ENCODE measurements at regions not wholly inside any gene's neighbourhood (a gene's known extent, or its start where the extent isn't known, plus 50 kb on each side); places are given as distances from the start of the nearest gene placed in this dataset.
"Not testable (repeated sequence)": the region's sequence is repeated elsewhere in the genome, so short reads cannot be mapped to it uniquely, and the experiment has no call there.

DNA sequence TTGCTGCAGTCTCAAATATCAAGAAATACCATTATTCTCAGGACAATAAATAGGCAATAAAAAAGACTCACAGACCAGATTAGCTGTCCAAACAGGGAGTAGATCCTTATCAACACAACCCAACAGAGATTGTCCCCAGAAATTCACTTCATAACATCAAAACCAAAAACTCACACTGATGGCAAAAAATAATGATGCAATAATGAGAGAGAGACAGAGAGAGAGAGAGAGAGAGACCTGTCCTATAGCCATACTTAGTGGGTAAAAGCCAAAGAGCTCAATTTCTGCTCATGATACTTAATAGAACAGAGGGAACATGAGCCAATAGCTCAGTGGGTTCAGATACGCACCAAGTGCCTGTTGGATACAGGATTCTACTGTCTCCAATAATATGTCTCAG lies 244.5 kb downstream of the FAM72C start:
- TF ChIP-seq, protein P1, sequence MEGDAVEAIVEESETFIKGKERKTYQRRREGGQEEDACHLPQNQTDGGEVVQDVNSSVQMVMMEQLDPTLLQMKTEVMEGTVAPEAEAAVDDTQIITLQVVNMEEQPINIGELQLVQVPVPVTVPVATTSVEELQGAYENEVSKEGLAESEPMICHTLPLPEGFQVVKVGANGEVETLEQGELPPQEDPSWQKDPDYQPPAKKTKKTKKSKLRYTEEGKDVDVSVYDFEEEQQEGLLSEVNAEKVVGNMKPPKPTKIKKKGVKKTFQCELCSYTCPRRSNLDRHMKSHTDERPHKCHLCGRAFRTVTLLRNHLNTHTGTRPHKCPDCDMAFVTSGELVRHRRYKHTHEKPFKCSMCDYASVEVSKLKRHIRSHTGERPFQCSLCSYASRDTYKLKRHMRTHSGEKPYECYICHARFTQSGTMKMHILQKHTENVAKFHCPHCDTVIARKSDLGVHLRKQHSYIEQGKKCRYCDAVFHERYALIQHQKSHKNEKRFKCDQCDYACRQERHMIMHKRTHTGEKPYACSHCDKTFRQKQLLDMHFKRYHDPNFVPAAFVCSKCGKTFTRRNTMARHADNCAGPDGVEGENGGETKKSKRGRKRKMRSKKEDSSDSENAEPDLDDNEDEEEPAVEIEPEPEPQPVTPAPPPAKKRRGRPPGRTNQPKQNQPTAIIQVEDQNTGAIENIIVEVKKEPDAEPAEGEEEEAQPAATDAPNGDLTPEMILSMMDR (IDR thresholded peaks at IDR 0.05; ENCODE audit: borderline replicate concordance, insufficient read depth, low read depth, low read length), result no peak
- H3K4me3 ChIP-seq (ENCODE audit: low read depth, low read length), result no peak overlapping the region

DNA sequence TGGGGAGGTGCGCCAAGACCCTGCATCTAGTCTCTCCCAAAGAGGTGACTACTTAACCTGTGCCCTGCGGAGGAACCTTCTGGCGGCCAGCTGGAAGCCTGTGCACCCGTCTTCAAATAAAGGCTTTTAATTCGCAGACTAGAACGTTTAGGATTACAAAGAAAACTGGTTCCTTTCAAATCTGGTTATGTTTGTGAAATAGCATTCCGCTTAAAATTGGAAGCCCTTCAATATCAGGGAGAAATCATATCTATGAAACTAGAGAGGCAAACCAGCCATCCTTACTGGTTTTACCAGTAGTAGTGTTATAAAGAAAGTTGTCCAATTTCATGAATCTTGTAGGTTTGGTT lies 250.8 kb downstream of the FAM72C start:
- no peak overlapping the region for H3K4me3 ChIP-seq (ENCODE audit: low read depth, low read length)
- TF ChIP-seq, protein P1 (IDR thresholded peaks at IDR 0.05; ENCODE audit: borderline replicate concordance, insufficient read depth, low read depth, low read length), result no peak

DNA sequence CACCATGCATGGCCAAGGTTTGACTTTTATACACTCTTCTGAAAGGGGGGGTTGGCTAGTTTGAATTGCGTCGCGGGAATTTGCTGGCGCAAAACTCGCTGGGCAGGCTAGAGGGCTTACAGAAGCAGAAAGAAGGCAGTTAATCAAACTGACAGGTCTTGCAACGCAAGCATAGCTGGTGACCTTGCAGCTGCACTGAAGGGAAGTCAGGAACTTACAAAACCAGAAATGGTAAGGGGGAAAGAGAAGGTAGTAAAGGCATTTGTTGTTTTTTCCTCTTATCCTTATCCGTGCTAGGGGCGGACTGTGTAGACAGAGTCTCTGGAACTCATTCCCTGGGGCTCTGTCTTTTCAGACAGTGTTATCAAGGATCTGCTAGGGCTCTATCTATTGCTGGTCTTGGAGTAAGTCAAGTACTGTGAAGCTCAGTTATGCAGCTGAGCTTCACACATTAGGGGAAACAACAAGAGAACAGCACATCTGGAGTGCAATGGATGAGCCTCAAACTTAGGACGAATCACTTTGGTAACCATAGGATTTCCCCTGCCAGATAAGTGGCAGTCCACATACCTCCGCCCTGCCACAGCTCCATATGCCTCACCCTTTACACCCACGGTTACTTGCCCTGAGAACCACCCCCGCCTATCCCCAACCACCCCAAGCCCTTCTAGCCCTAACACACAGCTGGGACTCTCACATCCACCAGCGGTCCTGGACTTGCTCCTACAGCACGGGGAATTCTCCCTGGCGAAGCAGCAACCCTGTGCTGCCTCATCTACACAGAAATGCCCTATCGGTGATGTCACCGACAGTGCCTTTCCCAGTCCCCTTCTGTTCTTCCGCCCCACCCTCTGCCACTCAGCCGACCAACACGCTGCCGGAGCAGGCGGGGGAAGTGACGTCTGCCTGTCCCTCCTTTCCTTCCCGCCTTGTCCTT lies 251.4 kb downstream of the FAM72C start:
- no peak overlapping the region for H3K4me3 ChIP-seq (ENCODE audit: low read depth, low read length)
- TF ChIP-seq, protein P1 (IDR thresholded peaks at IDR 0.05; ENCODE audit: borderline replicate concordance, insufficient read depth, low read depth, low read length), result no peak

DNA sequence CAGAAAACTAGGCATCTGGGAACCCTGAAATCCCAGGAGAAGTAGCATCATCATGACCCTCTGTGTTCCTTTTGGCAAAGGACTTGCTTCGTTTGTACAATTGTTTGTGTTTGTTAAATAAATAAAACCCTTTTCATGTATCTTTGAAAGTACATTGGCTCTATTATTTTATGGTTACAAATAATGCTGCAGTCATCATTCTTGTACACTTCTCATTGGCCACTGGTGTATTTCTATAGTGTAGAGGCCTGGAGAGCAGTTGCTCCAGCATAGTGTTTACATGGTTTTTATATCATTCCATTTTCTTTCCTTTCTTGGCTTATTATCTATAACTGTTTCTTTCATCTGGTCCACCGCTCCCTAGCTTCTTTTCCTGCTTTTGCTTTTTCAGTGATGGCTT lies 253.3 kb downstream of the FAM72C start:
- TF ChIP-seq, protein P1 (IDR thresholded peaks at IDR 0.05; ENCODE audit: borderline replicate concordance, insufficient read depth, low read depth, low read length), result no peak
- no peak overlapping the region for H3K4me3 ChIP-seq (ENCODE audit: low read depth, low read length)

DNA sequence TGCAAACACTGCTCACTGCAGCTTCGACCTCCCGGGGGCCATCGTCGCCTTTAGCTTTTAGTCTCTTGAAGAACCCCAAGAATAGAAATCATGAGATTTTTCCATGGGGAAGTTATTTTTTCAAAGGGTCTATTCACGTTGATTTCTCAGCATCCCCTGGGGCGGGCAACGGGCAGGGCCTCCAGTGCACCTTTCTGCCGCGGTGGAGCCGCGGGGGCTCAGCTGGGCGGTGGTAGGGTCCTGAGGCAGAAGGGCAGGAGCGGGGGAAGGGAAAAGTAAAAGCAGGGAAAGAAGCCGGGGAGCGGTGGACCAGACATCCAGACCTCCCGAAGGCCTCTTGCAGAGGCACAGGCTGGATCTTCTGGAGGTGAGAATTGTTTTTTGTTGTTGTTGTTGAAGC lies 253.8 kb downstream of the FAM72C start:
- no peak overlapping the region for H3K4me3 ChIP-seq (ENCODE audit: low read depth, low read length)
- TF ChIP-seq, protein P1 (IDR thresholded peaks at IDR 0.05; ENCODE audit: borderline replicate concordance, insufficient read depth, low read depth, low read length), result no peak

DNA sequence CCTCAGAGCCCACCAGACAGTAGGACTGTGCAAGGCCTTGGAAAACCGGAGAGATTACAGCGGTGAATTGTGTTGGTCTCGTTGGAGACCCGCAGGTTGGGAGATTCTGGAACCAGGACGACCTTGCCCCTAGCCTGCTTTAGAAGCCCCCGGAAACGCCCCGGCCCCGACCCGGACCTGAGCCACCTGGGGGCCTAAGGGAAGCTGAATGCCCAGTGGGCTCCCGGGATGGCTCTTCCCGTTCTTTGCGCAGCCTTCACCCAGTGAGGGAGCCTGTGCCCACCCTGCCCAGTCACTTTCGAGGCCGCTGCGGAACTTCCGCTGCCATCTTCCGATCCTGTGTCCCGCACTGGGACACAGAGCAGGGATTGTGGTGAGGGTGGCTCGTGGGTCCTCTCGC lies 254.4 kb downstream of the FAM72C start:
- H3K4me3 ChIP-seq (ENCODE audit: low read depth, low read length), result no peak overlapping the region
- TF ChIP-seq, protein P1 (IDR thresholded peaks at IDR 0.05; ENCODE audit: borderline replicate concordance, insufficient read depth, low read depth, low read length), result no peak

DNA sequence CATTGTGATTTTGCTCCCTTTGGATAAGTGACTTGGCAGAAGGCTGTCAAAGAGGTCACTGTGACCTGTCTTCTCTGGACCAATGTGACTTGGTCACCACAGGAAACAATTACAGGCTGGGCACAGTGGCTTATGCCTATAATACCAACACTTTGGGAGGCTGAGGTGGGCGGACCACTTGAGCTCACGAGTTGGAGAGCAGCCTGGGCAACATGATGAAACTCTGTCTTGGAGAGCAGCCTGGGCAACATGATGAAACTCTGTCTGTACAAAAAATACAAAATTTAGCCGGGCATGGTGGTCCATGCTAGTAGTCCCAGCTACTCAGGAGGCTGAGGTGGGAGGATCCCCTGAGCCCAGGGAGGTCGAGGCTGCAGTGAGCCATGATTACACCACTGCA lies 256.9 kb downstream of the FAM72C start:
- H3K4me3 ChIP-seq (ENCODE audit: low read depth, low read length), result not testable (repeated sequence)

DNA sequence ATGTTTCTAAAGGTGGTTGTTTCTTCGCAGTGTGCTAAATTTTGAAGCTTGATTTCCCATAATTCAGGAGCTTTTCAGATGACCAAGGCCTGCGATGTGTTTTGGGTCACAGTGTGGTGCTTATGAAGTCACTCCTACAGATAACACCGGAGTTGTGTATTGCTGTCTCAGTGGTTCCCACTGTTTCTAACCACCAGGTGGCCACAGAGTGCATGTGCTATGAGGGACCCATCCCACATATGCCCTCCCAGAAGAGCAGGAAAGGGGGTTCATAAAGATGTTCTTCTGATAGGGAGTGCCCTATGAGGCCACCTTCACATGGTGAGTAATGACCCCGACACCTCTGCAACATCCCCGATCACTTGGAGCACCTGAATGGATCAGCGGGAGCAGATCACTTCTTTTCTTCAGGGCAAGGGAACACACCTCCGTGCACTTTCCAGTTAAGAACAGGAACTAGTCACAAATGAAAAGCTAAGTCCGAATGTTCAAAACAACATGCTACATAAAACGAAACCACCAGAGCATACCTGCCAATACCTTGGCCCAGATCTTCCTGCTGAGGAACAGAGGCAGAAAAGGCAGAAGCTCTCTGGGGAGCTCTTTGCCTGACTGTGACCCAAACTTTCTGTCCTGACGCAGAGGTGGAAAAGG lies 262.1 kb downstream of the FAM72C start:
- not testable (repeated sequence) for H3K4me3 ChIP-seq (ENCODE audit: low read depth, low read length)

DNA sequence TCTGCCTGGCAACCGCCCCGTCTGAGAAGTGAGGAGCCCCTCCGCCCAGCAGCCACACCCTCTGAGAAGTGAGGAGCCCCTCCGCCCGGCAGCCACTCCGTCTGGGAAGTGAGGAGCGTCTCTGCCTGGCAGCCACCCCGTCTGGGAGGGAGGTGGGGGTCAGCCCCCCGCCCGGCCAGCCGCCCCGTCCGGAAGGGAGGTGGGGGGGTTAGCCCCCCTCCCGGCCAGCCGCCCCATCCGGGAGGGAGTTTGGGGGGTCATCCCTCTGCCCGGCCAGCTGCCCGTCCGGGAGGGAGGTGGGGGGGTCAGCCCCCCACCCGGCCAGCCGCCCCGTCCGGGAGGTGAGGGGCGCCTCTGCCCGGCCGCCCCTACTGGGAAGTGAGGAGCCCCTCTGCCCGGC lies 269.0 kb downstream of the FAM72C start:
- not testable (repeated sequence) for H3K4me3 ChIP-seq (ENCODE audit: low read depth, low read length)

Measured in GM12875 (cell line).